Tibial artery (tissue), 4 donors: ENCODE measurements at regions not wholly inside any gene's neighbourhood (a gene's known extent, or its start where the extent isn't known, plus 50 kb on each side); places are given as distances from the start of the nearest gene placed in this dataset.

Experiments
- DNase-seq, 2 donors: peaks; one replicate each; pipeline ENCODE4 v3.0.0-alpha.2; 2019
- H3K27ac ChIP-seq, 2 donors: fragments of 200-600 bp; sonication (generic) in 1 of 2; 1 replicate in 1 of 2; 2 replicates in 1 of 2; pipeline ENCODE4 v1.5.1; 2018 to 2019; ENCODE audit warnings: mild to moderate bottlenecking in 1 of 2
- H3K27me3 ChIP-seq, 2 donors: fragments of 200-600 bp; sonication (generic) in 1 of 2; one replicate each; pipeline versions ENCODE4 v1.5.1 to v1.6.0; 2016 to 2019
- H3K36me3 ChIP-seq, 3 donors: fragments of 200-600 bp; sonication (generic) in 2 of 3; one replicate each; pipeline ENCODE4 v1.5.1; 2016 to 2019; ENCODE audit warnings: mild to moderate bottlenecking in 2 of 3
- H3K4me1 ChIP-seq, 4 donors: fragments of 200-600 bp; sonication (generic) in 2 of 4; 1 replicate in 3 of 4; 2 replicates in 1 of 4; pipeline ENCODE4 v1.5.1; 2016 to 2019
- H3K4me3 ChIP-seq, 2 donors: fragments of 200-600 bp; sonication (generic) in 1 of 2; 1 replicate in 1 of 2; 2 replicates in 1 of 2; pipeline ENCODE4 v1.5.1; 2018 to 2019; ENCODE audit warnings: mild to moderate bottlenecking in 2 of 2
- H3K9me3 ChIP-seq, 3 donors: fragments of 200-600 bp; sonication (generic) in 1 of 3; one replicate each; pipeline ENCODE4 v1.5.1; 2016 to 2019
- intact Hi-C: fragments of 100-400 bp; cut with DNase I; formaldehyde crosslinking; loops from one replicate; pipeline ENCODE4 v1.15.0; 2023; ENCODE audit warnings: low total_unique reads
- TF ChIP-seq, protein P1 (sequence below), 2 experiments: fragments of 200-600 bp in 1 of 2; fragments of 450-650 bp in 1 of 2; IDR thresholded peaks; one replicate each; pipeline ENCODE4 v1.5.1; 2017 to 2019; ENCODE audit warnings: antibody characterized with exemption in 2 of 2, mild to moderate bottlenecking in 1 of 2, moderate library complexity in 1 of 2

DNA sequence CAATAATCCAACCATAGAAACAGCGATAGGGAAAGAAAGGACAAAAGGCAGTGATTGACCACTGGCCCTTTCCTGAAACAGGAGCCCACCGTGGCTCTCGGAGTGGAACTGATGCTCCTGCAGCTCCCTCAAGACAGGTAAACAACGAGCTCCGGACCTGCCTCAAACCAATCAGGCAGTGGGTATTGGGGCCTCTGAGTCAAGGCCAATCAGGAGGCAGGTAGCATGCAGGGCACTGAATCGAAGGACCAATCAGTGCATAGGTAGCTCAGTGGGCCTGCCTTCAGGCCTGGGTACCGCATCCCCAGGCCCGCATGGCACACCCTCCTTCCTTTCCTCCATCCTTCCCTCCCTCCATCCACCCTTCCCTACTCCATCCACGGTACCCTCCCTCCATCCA lies 425.1 kb upstream of the MGMT start:
- DNase-seq: no peak
- no peak overlapping the region for H3K27ac ChIP-seq

DNA sequence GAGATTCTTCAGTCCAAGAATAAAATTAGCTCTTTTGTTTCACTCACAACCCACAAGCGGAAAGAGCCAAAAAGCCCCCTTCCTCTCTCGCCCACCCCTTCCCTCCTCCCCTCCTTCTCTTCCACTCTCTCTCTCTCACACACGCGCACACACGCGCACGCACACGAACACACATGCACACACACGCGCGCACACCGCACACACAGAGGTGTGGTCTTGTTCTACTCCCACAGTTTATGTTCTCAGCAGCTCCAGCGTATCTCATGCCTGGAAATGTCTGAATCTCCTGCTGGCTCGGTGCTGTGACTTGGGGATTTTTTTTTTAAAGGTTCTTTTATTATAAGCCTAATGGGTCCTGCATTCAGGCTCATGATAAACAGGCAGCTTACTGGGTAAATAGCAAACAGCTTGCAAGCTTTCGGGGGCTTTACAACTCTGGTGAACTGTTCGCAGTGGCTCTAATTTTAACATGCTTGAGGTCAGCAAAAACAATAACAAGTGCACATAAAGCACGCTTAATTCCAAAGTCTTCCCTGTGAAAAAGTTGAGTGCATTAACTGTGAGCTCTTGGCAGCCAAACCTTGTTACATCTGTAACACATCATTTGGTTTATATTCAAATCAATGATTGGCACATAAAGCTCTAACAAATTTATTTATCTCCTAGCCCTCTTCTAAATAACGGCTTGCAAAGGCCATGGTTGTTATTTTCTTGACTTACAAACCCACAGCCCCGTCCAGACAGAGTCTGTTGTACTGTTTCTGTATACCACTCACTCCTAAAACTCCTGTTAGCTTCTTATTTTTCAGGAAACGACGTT lies 424.1 kb upstream of the MGMT start:
- DNase-seq: no peak
- intact Hi-C loops: no loop called here
- H3K36me3 ChIP-seq: no peaks in the 10 kb centered on the region
- no peaks in the 10 kb centered on the region for H3K9me3 ChIP-seq
- H3K4me3 ChIP-seq: no peak overlapping the region
- peaks cover 0 to 21% (median 16%) of the 10 kb centered on the region in 4 donors for H3K4me1 ChIP-seq
- no peak overlapping the region for H3K27ac ChIP-seq
- TF ChIP-seq, protein P1, sequence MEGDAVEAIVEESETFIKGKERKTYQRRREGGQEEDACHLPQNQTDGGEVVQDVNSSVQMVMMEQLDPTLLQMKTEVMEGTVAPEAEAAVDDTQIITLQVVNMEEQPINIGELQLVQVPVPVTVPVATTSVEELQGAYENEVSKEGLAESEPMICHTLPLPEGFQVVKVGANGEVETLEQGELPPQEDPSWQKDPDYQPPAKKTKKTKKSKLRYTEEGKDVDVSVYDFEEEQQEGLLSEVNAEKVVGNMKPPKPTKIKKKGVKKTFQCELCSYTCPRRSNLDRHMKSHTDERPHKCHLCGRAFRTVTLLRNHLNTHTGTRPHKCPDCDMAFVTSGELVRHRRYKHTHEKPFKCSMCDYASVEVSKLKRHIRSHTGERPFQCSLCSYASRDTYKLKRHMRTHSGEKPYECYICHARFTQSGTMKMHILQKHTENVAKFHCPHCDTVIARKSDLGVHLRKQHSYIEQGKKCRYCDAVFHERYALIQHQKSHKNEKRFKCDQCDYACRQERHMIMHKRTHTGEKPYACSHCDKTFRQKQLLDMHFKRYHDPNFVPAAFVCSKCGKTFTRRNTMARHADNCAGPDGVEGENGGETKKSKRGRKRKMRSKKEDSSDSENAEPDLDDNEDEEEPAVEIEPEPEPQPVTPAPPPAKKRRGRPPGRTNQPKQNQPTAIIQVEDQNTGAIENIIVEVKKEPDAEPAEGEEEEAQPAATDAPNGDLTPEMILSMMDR (IDR thresholded peaks at IDR 0.05): no peak
- H3K27me3 ChIP-seq: peaks cover 0 to 53% of the 10 kb centered on the region in 2 donors

More for the DNA sequence above, 425.1 kb upstream of the MGMT start:
- Histone ChIP-seq H3K36me3 (no peaks in the 10 kb centered on the region), H3K4me3 (no peak overlapping the region), H3K9me3 (no peaks in the 10 kb centered on the region), H3K4me1 (peaks cover 0 to 18% (median 15%) of the 10 kb centered on the region in 4 donors), H3K27me3 (peaks cover 0 to 53% of the 10 kb centered on the region in 2 donors)
- TF ChIP-seq, protein P1 (IDR thresholded peaks at IDR 0.05): no peak
- intact Hi-C loops: no loop called here

- Histone ChIP-seq H3K27ac (no peak overlapping the region), H3K4me3 (no peak overlapping the region), H3K4me1 (peaks cover 0 to 21% (median 16%) of the 10 kb centered on the region in 4 donors), H3K27me3 (peaks cover 0 to 55% of the 10 kb centered on the region in 2 donors), H3K9me3 (no peaks in the 10 kb centered on the region), H3K36me3 (no peaks in the 10 kb centered on the region)
- intact Hi-C loops: no loop called here
- DNase-seq: no peak
- TF ChIP-seq, protein P1 (IDR thresholded peaks at IDR 0.05): no peak
Measured at GRCh38 chr10:129043691-129044090, 423.4 kb upstream of the MGMT start.

GRCh38 chr10:129045599-129045998 lies 421.4 kb upstream of the MGMT start:
- intact Hi-C loops: no loop called here
- Histone ChIP-seq H3K4me3 (peak overlapping the region in 1 of 2 donors; percentile 37), H3K27me3 (peaks cover 0 to 55% of the 10 kb centered on the region in 2 donors), H3K36me3 (no peaks in the 10 kb centered on the region), H3K27ac (no peak overlapping the region), H3K4me1 (peaks cover 0 to 21% (median 16%) of the 10 kb centered on the region in 4 donors), H3K9me3 (no peaks in the 10 kb centered on the region)
- DNase-seq: no peak
- TF ChIP-seq, protein P1 (IDR thresholded peaks at IDR 0.05): no peak

DNA sequence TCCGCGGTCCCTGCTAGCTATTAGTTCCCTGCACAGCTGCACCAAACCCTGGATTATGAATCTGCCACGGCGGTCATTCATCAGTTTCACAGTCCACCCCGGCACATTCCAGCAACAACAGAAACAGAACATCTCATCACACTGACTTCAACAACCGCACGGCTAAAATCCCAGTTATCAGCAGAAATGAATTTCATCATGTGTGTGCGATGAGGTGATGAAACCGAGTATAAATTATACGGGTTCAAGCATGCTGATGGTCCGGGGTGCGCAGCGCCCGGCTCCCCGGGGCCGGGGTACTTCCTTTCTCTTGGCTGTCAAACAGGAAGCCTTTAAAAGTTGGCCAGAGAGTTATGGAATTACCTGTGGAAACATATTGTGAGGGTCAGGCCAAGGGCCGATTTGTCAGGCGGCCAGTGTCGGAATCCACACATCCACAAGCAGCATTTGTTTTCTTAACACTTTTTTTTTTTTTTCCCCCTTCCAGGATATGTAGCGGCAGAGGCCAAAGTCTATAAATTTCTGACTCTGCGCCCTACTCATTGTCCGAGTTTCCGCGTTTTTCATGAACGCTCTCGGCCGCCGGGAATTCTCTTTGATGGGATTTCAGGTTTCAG lies 420.9 kb upstream of the MGMT start:
- DNase-seq: peak in 1 of 2 donors; percentile 54
- peak overlapping the region in 1 of 2 donors; percentile 37 for H3K4me3 ChIP-seq
- H3K36me3 ChIP-seq: no peaks in the 10 kb centered on the region
- TF ChIP-seq, protein P1 (IDR thresholded peaks at IDR 0.05): no peak
- peaks cover 0 to 21% (median 16%) of the 10 kb centered on the region in 4 donors for H3K4me1 ChIP-seq
- H3K27ac ChIP-seq: no peak overlapping the region
- no peaks in the 10 kb centered on the region for H3K9me3 ChIP-seq
- peaks cover 0 to 55% of the 10 kb centered on the region in 2 donors for H3K27me3 ChIP-seq
- intact Hi-C loops: no loop called here
